GM23338 (cell line): ENCODE measurements at regions not wholly inside any gene's neighbourhood (a gene's known extent, or its start where the extent isn't known, plus 50 kb on each side); places are given as distances from the start of the nearest gene placed in this dataset.

ENCODE experiments used
- CREB1 ChIP-seq: fragments of 250-450 bp; sonication (Bioruptor Pico); IDR thresholded peaks from 2 replicates; pipeline ENCODE4 v1.5.0; 2020; ENCODE audit warnings: low read depth, mild to moderate bottlenecking, moderate library complexity
- CTCF ChIP-seq, 2 experiments: fragments of 200-600 bp in 1 of 2; sonication (generic) in 1 of 2; conservative IDR thresholded peaks; 2 replicates each; pipeline versions ENCODE4 v1.5.1 to v1.6.1; 2016 to 2017; ENCODE audit warnings: antibody characterized with exemption in 2 of 2, low read depth in 2 of 2, mild to moderate bottlenecking in 2 of 2, moderate library complexity in 1 of 2
- ETS1 ChIP-seq: IDR thresholded peaks from 2 replicates; pipeline ENCODE4 v1.6.1; 2016; ENCODE audit warnings: antibody characterized with exemption
- EZH2 ChIP-seq: fragments of 200-600 bp; sonication (generic); IDR thresholded peaks from one replicate; pipeline ENCODE4 v1.8.0; 2017; ENCODE audit warnings: antibody characterized with exemption, mild to moderate bottlenecking, low read depth; ENCODE audit not compliant: unreplicated experiment
- EZH2phosphoT487 ChIP-seq: fragments of 200-600 bp; sonication (generic); IDR thresholded peaks from one replicate; pipeline ENCODE4 v1.8.1; 2018; ENCODE audit warnings: antibody characterized with exemption; ENCODE audit not compliant: unreplicated experiment
- JUNB ChIP-seq: IDR thresholded peaks from one replicate; pipeline ENCODE4 v1.6.1; 2016; ENCODE audit warnings: antibody characterized with exemption; ENCODE audit not compliant: unreplicated experiment
- POLR2AphosphoS5 ChIP-seq: IDR thresholded peaks from 2 replicates; pipeline ENCODE4 v1.6.1; 2016; ENCODE audit warnings: antibody characterized with exemption, low read depth
- REST ChIP-seq: IDR thresholded peaks from one replicate; pipeline ENCODE4 v1.6.1; 2018; ENCODE audit warnings: antibody characterized with exemption; ENCODE audit not compliant: unreplicated experiment
- ZNF114 ChIP-seq: fragments of 250-450 bp; sonication (Bioruptor Pico); IDR thresholded peaks from 2 replicates; pipeline ENCODE4 v1.5.0; 2020; ENCODE audit warnings: mild to moderate bottlenecking, moderate library complexity

- TF ChIP-seq EZH2 (no peak), POLR2AphosphoS5 (no peak), CTCF (conservative IDR thresholded peaks at IDR 0.05; ENCODE audit: low read depth in 2 of 2) (no peak), ETS1 (no peak), CREB1 (no peak), ZNF114 (CRISPR knock-in tag) (no peak), EZH2phosphoT487 (no peak), JUNB (no peak), REST (no peak)
Observed at GRCh38 chr5:38639377-38640358, 83.2 kb upstream of the LIFR start.
